ENCODE measurements at regions not wholly inside any gene's neighbourhood (a gene's known extent, or its start where the extent isn't known, plus 50 kb on each side); places are given as distances from the start of the nearest gene placed in this dataset.
"Not testable (repeated sequence)": the region's sequence is repeated elsewhere in the genome, so short reads cannot be mapped to it uniquely, and the experiment has no call there.

DNA sequence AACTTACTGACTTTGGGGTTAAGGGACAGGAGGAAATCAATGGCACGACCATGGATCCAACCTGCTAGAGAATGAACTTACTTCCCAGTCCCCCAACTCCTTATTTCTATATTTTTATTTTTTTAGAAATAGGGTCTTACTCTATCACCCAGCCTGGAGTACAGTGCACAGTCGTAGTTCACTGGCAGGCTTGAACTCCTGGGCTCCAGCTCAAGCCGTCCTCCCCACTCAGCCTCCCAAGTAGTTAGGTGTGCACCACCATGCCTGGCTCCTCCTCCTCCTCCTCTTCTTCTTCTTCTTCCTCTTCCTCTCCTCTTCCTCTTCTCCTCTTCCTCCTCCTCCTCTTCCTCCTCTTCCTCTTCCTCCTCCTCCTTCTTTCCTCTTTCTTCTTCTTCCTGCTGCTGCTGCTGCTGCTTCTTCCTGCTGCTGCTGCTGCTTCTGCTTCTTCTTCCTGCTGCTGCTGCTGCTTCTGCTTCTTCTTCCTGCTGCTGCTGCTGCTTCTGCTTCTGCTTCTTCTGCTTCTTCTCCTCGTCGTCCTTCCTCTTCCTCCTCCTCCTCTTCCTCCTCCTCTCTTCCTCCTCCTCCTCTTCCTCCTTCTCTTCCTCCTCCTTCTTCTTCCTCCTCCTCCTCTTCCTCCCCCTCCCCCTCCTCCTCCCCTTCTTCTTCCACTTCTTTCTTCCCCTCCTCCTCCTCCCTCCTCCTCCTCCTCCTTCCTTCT lies 390.1 kb upstream of the RGS6 start:
- no peak for DNase-seq

DNA sequence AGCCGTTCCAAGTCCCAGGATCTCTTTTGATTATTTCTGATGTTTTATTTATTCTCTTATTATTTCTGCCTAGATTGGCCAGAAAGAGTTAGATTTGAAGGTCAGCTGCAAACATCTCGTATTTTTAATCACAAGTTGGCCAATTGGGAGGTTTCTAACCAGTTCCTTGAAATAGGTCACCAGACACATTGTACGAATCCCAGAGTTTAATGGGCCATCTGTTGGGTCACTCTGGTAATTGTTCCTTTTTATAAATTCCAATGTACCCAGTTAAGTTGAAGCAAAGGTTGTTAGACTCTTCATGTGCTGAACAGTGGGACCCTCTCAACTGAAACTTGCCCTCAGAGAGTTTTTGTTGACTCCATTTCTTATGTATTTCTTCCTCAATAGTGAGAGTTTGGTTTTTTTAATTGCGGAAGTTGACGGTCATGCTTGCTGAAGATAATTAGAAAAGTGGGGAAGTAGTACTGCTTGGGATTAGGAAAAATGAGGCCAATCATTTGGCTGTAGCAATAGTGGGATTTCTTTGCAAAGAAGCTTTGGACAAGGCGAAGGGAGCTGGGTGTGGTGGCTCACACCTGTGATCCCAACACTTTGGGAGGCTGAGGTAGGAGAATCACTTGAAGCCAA lies 382.7 kb upstream of the RGS6 start:
- no peak for DNase-seq

- DNase-seq = no peak
Observed at GRCh38 chr14:71550367-71550766, 381.9 kb upstream of the RGS6 start.

DNA sequence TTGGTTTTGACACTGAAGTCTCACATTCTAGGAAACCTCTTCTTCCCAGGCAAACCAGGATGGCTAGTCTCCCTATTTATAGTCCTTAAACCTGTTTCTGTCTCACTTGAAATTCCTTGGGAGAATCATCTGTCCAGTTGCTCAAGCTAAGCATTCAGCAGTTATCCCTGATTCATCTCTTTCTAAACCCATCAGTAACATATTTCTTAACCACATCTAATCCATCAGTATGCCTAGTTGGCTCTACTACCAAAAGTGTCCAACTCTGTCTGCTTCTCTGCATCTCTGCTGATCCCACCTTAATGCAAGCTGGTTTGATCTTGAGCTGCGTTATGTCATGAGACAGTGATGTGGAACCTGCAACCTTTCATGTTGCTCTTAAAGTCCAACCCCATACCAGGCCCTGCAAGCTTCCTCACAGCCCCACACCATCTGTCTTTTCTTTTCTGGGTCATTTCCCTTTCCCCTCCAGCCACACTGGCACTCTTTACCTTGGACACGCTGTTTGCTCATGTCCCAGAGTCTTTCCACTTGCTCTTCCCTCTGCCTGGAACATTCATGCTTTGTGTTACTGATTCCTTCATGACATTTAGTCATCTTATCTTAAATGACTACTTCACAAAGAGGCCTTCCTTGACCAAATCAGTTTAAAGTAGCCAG lies 380.8 kb upstream of the RGS6 start:
- DNase-seq = no peak

DNA sequence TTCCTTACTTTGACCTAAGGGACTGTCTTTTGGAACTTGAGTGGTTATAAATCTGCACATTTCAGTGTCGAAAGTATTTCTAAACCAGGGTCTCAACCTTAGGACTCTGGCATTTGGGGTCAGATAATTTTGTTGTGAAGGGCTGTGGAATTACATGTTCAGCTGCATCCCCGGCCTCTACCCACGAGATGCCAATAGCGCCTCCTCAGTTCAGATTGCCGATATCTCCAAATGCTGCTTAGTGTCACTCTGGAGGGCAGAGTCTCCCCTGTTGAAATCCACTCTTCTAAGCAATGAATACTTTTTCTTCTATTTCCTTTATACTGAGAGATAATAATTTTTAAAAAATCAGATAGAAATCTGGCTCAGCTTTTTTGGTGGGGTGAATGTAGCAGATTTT lies 379.4 kb upstream of the RGS6 start:
- DNase-seq = no peak

GRCh38 chr14:71553779-71554178 lies 378.4 kb upstream of the RGS6 start:
- no peak for DNase-seq

GRCh38 chr14:71554323-71554722 lies 377.9 kb upstream of the RGS6 start:
- no peak for DNase-seq

- DNase-seq = no peak
Observed at GRCh38 chr14:71554959-71555612, 377.1 kb upstream of the RGS6 start.

- DNase-seq = no peak
Observed at GRCh38 chr14:71555654-71556559, 376.3 kb upstream of the RGS6 start.

DNA sequence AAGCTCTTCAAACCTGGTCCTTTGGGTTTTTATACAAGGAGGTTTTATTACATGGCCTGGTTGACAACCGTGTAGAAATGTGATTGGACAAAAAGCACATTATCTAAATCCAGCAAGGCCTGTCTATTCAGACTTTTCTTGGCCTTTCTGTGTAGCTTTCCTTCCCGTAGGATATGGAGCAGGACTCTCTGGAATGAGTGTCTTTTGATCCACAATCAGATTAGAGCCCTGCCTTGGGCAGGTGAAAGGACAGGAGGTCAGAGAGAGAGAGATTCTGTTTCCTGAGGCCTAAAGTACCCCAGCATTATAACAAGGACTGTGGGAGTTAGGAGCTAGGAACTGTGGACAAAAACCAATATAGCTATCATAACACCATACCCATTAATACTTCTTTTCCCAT lies 375.5 kb upstream of the RGS6 start:
- DNase-seq = no peak

DNA sequence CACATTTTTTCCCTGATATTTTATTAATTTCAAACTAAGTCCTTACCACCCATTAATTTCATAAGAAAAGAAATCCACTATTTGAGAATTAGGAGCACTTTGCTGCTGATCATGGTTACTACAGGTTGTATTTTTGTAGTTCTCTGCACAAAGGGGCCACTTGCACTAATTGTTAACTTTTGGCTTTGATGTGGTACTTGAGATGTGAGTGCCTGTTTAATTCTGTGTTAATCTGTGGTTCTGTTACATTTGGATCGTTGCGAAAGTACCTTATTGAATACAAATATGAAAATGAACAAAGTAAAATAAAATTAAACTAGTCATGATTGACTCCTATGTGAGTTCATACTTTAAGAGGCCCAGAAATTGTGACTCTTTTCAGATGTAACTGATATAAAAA lies 374.9 kb upstream of the RGS6 start:
- DNase-seq = no peak

DNA sequence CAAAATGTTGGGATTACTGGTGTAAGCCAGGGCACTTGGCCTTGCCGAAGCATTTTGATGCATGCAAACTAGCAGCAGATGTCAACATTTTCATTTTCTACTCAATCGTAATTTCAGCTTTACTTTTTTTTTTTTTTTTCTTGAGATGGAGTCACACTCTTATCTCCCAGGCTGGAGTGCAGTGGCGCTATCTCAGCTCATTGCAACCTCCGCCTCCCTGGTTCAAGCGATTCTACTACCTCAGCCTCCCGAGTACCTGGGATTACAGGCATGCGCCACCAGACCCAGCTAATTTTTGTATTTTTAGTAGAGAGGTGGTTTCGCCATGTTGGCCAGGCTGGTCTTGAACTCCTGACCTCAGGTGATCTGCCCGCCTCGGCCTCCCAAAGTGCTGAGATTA lies 373.3 kb upstream of the RGS6 start:
- not testable (repeated sequence) for DNase-seq

DNA sequence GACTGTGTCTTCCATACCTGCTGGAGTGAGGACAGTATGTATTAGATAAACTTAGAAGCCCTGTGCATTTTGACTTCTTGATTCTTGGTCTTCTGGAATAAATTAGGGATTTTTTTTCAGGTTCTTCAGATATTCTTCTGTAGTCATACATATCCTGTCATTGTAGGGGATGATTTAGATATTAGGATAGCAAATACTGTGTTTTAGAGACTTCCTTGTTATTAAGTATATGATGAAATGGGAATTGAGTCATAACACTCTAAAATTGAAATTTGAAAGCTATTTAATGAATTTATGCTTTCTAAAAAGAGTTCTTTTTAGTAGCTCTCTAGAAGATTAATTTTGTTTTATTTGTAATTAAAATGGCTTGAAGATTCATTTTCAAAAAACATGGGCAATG lies 371.5 kb upstream of the RGS6 start:
- no peak for DNase-seq

- DNase-seq = no peak
Observed at GRCh38 chr14:71563492-71564153, 368.6 kb upstream of the RGS6 start.

GRCh38 chr14:71566276-71566675 lies 366.0 kb upstream of the RGS6 start:
- no peak for DNase-seq

DNA sequence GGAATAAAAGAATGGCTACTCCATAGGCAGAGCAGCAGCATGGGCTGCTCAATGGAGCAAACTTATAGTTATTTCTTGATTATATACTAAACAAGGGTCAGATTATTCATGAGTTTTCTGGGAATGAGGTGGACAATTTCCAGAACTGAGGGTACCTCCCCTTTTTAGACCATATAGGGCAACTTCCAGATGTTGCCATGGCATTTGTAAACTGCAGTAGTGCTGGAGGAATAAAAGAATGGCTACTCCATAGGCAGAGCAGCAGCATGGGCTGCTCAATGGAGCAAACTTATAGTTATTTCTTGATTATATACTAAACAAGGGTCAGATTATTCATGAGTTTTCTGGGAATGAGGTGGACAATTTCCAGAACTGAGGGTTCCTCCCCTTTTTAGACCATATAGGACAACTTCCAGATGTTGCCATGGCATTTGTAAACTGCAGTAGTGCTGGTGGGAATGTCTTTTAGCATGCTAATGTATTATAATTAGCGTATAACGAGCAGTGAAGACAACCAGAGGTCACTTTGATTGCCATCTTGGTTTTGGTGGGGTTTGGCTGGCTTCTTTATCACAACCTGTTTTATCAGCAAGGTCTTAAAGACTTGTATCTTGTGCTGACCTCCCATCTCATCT lies 364.6 kb upstream of the RGS6 start:
- DNase-seq = not testable (repeated sequence)

DNA sequence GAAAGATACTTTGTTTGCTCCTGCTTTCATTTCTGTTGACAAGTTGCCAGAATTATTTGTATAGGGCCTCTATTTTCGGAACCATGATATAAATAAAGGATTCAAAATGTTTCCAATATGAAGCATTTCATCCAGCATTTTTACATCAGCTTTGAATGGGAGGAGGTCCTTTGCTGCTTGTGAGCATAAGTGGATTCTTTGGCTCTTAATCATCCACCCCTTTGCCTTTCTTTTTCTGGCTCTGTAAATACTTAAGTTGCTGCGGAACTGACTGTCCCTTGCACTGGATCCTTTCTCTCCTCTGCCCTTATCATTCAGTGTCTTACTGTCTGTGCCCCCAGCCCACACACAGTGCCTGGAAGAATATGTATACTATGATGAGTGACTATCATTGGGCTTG lies 357.3 kb upstream of the RGS6 start:
- no peak for DNase-seq

DNA sequence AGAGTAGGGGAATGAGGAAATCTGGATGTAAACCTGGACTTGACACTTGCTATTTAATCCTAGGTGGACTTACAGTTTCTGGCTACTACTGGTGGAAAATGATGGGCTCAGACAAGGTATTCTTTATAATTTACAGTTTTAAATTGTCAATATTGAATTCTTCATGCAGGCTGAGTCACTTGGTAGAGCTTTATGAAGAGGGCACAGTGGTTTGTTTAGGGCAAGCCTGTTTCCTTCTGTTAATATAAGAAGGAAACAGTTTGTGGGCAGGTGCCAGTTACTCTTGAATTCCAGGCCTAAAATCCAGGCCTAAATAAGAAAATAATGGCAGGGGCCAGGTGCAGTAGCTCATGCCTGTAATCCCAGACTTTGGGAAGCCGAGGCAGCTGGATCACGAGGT lies 355.8 kb upstream of the RGS6 start:
- DNase-seq = no peak

DNA sequence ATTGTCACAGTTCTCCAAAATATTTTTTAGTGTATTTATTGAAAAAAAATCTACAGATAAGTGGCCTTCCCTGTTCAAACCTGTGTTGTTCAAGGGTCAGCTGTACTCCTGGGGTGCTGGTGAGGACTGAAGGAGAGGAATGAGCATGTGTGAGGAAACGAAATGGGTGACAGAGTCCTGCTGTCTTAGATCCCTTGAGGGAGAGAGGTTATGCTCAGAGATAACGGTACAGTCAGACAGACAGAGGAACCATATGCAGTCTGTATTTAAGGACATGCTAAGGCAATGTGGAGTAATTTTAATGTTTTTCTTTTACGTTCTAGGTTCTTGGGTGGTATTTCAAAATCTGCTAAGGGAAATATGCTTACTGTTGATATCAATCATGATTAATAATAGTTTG lies 352.9 kb upstream of the RGS6 start:
- no peak for DNase-seq

- no peak for DNase-seq
Observed at GRCh38 chr14:71582705-71583104, 349.5 kb upstream of the RGS6 start.

DNA sequence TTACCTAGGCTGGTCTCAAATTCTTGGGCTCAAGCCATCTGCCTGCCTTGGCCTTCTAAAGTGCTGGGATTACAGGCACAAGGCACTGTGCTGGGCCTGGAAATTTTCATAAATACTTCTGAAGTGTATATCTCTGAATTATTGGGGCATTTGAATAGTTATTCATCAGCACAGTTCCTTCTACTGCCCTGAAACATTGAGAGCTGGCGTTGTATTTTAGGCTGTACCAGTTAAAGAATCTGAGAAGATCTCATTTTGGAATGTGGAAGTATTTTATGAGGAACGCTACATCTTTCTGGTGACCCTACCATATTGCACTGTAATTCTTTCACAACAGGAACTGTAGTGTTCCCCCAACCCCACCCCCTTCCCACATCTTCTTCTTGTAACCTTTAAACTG lies 349.0 kb upstream of the RGS6 start:
- DNase-seq = no peak

DNA sequence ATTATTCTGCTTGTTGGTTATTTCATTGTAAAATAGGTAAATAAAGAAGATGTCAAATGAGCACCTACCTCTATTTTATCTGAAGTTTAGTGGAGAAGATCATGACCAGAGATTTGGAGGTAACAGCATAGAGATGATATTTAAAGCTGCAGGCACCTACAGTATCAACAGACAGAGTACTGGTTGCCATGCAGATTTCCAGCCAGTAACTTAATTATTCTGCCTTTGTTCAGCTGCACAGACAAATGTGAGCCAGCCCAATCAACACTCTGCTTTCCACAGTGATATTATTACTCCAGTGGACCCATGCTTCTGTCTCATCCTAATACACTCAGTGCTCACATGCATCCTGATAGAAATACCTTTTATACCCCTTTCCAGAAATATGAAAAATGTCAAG lies 348.5 kb upstream of the RGS6 start:
- DNase-seq = no peak
